Pancreas (tissue), 10 donors: ENCODE measurements at regions not wholly inside any gene's neighbourhood (a gene's known extent, or its start where the extent isn't known, plus 50 kb on each side); places are given as distances from the start of the nearest gene placed in this dataset.

ENCODE experiments used
- ATAC-seq, 4 donors: fragments of 200-7000 bp; cut with Tn5 transposase; one replicate each; pipeline versions ENCODE4 v1.8.0 to v1.9.1; 2020; ENCODE audit warnings: mild to moderate bottlenecking in 4 of 4, moderate library complexity in 4 of 4
- DNase-seq, 6 donors: peaks; one replicate each; pipeline ENCODE4 v3.0.0-alpha.2; 2020
- FAIRE-seq: peaks from 2 replicates; lab custom pipeline; 2012; peaks lifted over from hg19 to GRCh38; lab: Jason Lieb, UNC
- H3K27ac ChIP-seq, 4 donors: fragments of 200-600 bp; sonication (generic); 1 replicate in 3 of 4; 2 replicates in 1 of 4; pipeline versions ENCODE4 v1.5.0 to v1.8.0; 2020
- H3K27me3 ChIP-seq, 4 donors: fragments of 200-600 bp; one replicate each; pipeline ENCODE4 v1.8.0; 2021
- H3K36me3 ChIP-seq, 3 donors: fragments of 200-600 bp; sonication (generic) in 1 of 3; one replicate each; pipeline versions ENCODE4 v1.5.0 to v1.8.0; 2020 to 2021
- H3K4me1 ChIP-seq, 3 donors: fragments of 200-600 bp; one replicate each; pipeline ENCODE4 v1.8.0; 2021
- H3K4me3 ChIP-seq, 4 donors: fragments of 200-600 bp; sonication (generic) in 2 of 4; one replicate each; pipeline versions ENCODE4 v1.5.0 to v1.8.0; 2020 to 2021
- H3K9me3 ChIP-seq, 4 donors: fragments of 200-600 bp; one replicate each; pipeline ENCODE4 v1.8.0; 2021
- CTCF ChIP-seq, 4 donors: fragments of 200-600 bp; sonication (generic) in 3 of 4; IDR thresholded peaks; one replicate each; pipeline versions ENCODE4 v1.5.0 to v1.8.0; 2021; ENCODE audit warnings: antibody characterized with exemption in 4 of 4
- WGBS, 2 donors: extraction: QIAGEN DNeasy Blood & Tissue Kit; methylation state at CpG; one replicate each; pipeline ENCODE4 v1.1.7; 2013; 5-methylcytosine and 5-hydroxymethylcytosine counted together
- intact Hi-C, 3 donors: fragments of 100-400 bp; cut with DNase I; formaldehyde crosslinking; loops; one replicate each; pipeline versions ENCODE4 v1.11.1 to v1.14.2; 2022
- donor health status: healthy with polysubstance abuse.
- donor health status: DM: no; HTN: no; CAD: no; lungs with moderate emphysema.
- donor health status: DM: no; HTN: no; CAD: no.
- donor health status: control.
- donor health status: control.
- donor health status: Bipolar disorder and iron deficiency.
- donor health status: DM: yes; HTN: yes; CAD: no.
- donor health status: DM: no; HTN: no; CAD: no.
- donor health status: DM: no; HTN: no; CAD: no.
- donor health status: DM: yes; HTN: yes; CAD: no.

DNA sequence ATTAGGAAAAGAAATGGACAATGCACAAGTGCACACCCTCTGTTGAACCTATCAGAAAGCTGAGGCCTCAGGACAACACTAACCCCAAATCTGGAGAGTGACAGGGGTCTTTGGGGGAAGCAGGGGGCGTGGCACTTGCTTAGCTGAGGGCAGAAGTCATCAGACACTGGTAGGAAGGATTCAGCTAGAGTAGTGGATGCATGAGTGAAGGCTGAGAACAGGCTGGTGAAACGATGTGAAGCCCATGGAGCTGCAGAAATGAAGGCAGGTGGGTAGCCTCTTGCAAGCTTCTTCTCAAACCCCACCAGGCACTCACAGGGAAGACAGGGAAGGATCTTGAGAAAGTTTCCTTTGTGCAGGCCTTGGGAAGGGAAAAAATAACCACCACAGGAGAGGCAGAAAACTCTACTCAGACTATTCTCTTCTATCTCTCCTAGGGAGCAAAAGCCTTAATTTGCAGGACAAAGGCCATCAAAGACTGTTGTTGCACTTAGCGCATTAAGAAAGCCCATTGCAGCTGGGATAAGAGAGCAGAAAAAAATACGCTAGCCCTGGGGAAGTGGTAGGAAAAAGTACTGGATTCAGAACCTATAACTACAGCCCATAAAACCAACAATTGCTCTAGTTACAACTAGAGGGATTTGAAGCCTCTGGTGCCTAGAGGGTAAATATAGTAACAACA, 193.3 kb upstream of the ZNF536 start:
- Histone ChIP-seq H3K9me3 (no peaks in the 10 kb centered on the region), H3K27me3 (no peaks in the 10 kb centered on the region), H3K4me3 (no peak overlapping the region), H3K36me3 (no peaks in the 10 kb centered on the region), H3K27ac (no peak overlapping the region), H3K4me1 (peaks cover 0 to 4% (median under 1%) of the 10 kb centered on the region in 3 donors)
- no peak for TF ChIP-seq CTCF (IDR thresholded peaks at IDR 0.05)
- WGBS, 2 donors = 62 to 63% methylated on average over 4 of the region's 4 CpGs
- no peak for FAIRE-seq
- peak in 1 of 6 donors; percentile 6 for DNase-seq
- intact Hi-C loops = no loop called here
- ATAC-seq = no peak

- DNase-seq = no peak
- H3K4me1 ChIP-seq = no peaks in the 10 kb centered on the region
- peaks cover 0 to 5% (median 0%) of the 10 kb centered on the region in 4 donors for H3K9me3 ChIP-seq
- no peak for FAIRE-seq
- intact Hi-C loops = no loop called here
- ATAC-seq = no peak
- no peak for TF ChIP-seq CTCF (IDR thresholded peaks at IDR 0.05)
- no peaks in the 10 kb centered on the region for H3K27me3 ChIP-seq
- no peaks in the 10 kb centered on the region for H3K36me3 ChIP-seq
- 45 to 57% methylated on average over 1 of the region's 1 CpG for WGBS, 2 donors
- no peak overlapping the region for H3K4me3 ChIP-seq
- H3K27ac ChIP-seq = no peak overlapping the region
These were observed 191.5 kb upstream of the ZNF536 start for GRCh38 chr19:30180691-30181090.

GRCh38 chr19:30183807-30184490, 188.2 kb upstream of the ZNF536 start:
- H3K4me3 ChIP-seq = no peak overlapping the region
- 65 to 74% methylated on average over 3 of the region's 3 CpGs for WGBS, 2 donors
- no peak for ATAC-seq
- no peaks in the 10 kb centered on the region for H3K4me1 ChIP-seq
- peaks cover 0 to 5% (median 0%) of the 10 kb centered on the region in 4 donors for H3K9me3 ChIP-seq
- TF ChIP-seq CTCF (IDR thresholded peaks at IDR 0.05) = no peak
- no peak overlapping the region for H3K27ac ChIP-seq
- intact Hi-C loops = no loop called here
- no peak for DNase-seq
- H3K27me3 ChIP-seq = no peaks in the 10 kb centered on the region
- FAIRE-seq = no peak
- no peaks in the 10 kb centered on the region for H3K36me3 ChIP-seq

- WGBS, 2 donors = 81 to 82% methylated on average over 9 of the region's 9 CpGs
- DNase-seq (no peak), ATAC-seq (no peak), FAIRE-seq (no peak)
- Histone ChIP-seq H3K4me1 (no peaks in the 10 kb centered on the region), H3K27ac (no peak overlapping the region), H3K9me3 (no peaks in the 10 kb centered on the region), H3K4me3 (no peak overlapping the region), H3K36me3 (no peaks in the 10 kb centered on the region), H3K27me3 (no peaks in the 10 kb centered on the region)
- intact Hi-C loops = no loop called here
- TF ChIP-seq CTCF (IDR thresholded peaks at IDR 0.05) = no peak
These were observed 170.1 kb upstream of the ZNF536 start for GRCh38 chr19:30202060-30202600.

DNA sequence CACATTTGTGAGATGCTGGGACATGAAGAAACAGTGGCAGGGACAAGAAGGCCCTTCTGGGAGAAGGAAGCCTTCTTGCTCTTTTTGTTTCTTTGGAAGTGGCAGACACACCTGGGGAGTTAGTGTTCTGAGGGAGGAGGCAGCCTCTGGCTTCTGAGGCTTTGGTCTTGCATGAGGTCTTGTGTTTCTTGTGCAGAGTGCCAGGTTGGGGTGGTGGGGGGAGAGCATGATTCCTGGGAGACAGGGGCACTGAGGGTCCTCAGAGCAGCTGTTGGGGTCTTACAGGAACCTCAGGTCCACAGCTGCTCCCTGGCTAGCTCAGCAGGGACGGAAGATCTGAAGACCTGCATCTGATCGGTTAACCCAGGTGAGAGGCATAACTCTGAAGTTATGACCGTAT, 167.5 kb upstream of the ZNF536 start:
- TF ChIP-seq CTCF (IDR thresholded peaks at IDR 0.05) = no peak
- 86 to 94% methylated on average over 3 of the region's 3 CpGs for WGBS, 2 donors
- no peak overlapping the region for H3K4me3 ChIP-seq
- no peaks in the 10 kb centered on the region for H3K4me1 ChIP-seq
- no peaks in the 10 kb centered on the region for H3K9me3 ChIP-seq
- H3K36me3 ChIP-seq = no peaks in the 10 kb centered on the region
- FAIRE-seq (no peak), ATAC-seq (no peak), DNase-seq (no peak)
- intact Hi-C loops = no loop called here
- no peaks in the 10 kb centered on the region for H3K27me3 ChIP-seq
- no peak overlapping the region for H3K27ac ChIP-seq
